ENCODE measurements at regions not wholly inside any gene's neighbourhood (a gene's known extent, or its start where the extent isn't known, plus 50 kb on each side); places are given as distances from the start of the nearest gene placed in this dataset.

GRCh38 chrX:74171465-74171864, 132.5 kb upstream of the ZCCHC13 start:
- no peaks in the 10 kb centered on the region for H3K4me1 ChIP-seq
- peaks cover 16% of the 10 kb centered on the region for H3K9me3 ChIP-seq
- no peak overlapping the region for H3K27ac ChIP-seq
- no peak for DNase-seq (ENCODE audit: extremely low spot score in 2 of 2)
- H3K36me3 ChIP-seq: peaks cover 0 to 6% of the 10 kb centered on the region in 2 donors
- no peaks in the 10 kb centered on the region for H3K27me3 ChIP-seq
- no peak overlapping the region for H3K4me3 ChIP-seq
- intact Hi-C loops (cut with DNase I): no loop called here
- TF ChIP-seq POLR2A (IDR thresholded peaks at IDR 0.05): no peak
- TF ChIP-seq POLR2AphosphoS5 (IDR thresholded peaks at IDR 0.05; ENCODE audit: insufficient read depth in 1 of 2, low read depth in 1 of 2): no peak
- no peak for TF ChIP-seq CTCF (IDR thresholded peaks at IDR 0.05)

DNA sequence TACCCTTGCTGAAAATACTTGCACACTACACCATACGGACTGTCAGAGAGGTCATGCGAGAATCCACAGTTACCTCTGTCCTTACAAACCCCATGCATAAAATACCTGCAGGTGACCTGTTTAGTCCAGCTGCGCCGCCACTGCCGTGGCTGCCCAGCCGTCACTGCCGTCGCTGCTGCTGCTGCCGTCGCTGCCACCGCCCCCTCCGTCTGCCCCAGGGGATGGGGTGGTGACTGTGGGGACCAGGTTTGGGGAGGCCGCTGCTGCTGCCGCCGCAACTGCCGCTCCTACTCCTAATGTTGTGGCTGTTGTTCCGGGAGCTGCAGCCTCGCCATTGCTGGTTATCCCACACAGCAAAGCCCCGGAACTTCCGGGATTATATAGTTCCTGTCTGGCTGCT, 141.8 kb upstream of the ZCCHC13 start:
- Histone ChIP-seq H3K9me3 (no peaks in the 10 kb centered on the region), H3K27ac (no peak overlapping the region), H3K4me3 (no peak overlapping the region), H3K4me1 (no peaks in the 10 kb centered on the region), H3K36me3 (no peaks in the 10 kb centered on the region), H3K27me3 (no peaks in the 10 kb centered on the region)
- no peak for TF ChIP-seq CTCF (IDR thresholded peaks at IDR 0.05)
- no peak for TF ChIP-seq POLR2A (IDR thresholded peaks at IDR 0.05)
- TF ChIP-seq POLR2AphosphoS5 (IDR thresholded peaks at IDR 0.05; ENCODE audit: insufficient read depth in 1 of 2, low read depth in 1 of 2): no peak
- DNase-seq (ENCODE audit: extremely low spot score in 2 of 2): no peak
- intact Hi-C loops (cut with DNase I): no loop called here

DNA sequence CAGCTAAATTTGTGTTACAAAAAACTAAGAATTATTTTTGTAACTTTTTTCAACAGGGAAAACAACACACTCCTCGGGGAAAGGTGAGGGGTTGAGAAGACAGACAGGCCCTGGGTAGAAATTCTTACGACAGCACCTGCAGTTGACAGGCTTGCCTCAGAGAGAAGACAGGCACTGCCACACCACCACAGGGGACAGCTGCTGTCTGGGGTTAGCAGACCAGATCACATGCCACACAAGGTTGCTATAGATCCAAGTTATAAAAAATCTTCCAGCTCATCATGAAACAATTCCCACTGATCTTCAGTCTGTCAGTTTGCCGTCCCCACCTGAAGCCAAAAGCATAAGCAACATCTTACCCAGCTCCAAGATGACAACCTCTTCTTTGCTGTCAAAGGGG, 143.2 kb upstream of the ZCCHC13 start:
- intact Hi-C loops (cut with DNase I): no loop called here
- Histone ChIP-seq H3K4me3 (no peak overlapping the region), H3K27me3 (no peaks in the 10 kb centered on the region), H3K27ac (no peak overlapping the region), H3K36me3 (no peaks in the 10 kb centered on the region), H3K4me1 (no peaks in the 10 kb centered on the region), H3K9me3 (no peaks in the 10 kb centered on the region)
- DNase-seq (ENCODE audit: extremely low spot score in 2 of 2): no peak
- TF ChIP-seq POLR2AphosphoS5 (IDR thresholded peaks at IDR 0.05; ENCODE audit: insufficient read depth in 1 of 2, low read depth in 1 of 2) (no peak), CTCF (IDR thresholded peaks at IDR 0.05) (no peak), POLR2A (IDR thresholded peaks at IDR 0.05) (no peak)

- no peaks in the 10 kb centered on the region for H3K4me1 ChIP-seq
- TF ChIP-seq POLR2AphosphoS5 (IDR thresholded peaks at IDR 0.05; ENCODE audit: insufficient read depth in 1 of 2, low read depth in 1 of 2): no peak
- TF ChIP-seq POLR2A (IDR thresholded peaks at IDR 0.05): no peak
- no peak for TF ChIP-seq CTCF (IDR thresholded peaks at IDR 0.05)
- no peak overlapping the region for H3K27ac ChIP-seq
- H3K9me3 ChIP-seq: no peaks in the 10 kb centered on the region
- no peak for DNase-seq (ENCODE audit: extremely low spot score in 2 of 2)
- H3K4me3 ChIP-seq: no peak overlapping the region
- intact Hi-C loops (cut with DNase I): no loop called here
- H3K27me3 ChIP-seq: no peaks in the 10 kb centered on the region
- H3K36me3 ChIP-seq: no peaks in the 10 kb centered on the region
Measured at GRCh38 chrX:74160358-74160757, 143.6 kb upstream of the ZCCHC13 start.

DNA sequence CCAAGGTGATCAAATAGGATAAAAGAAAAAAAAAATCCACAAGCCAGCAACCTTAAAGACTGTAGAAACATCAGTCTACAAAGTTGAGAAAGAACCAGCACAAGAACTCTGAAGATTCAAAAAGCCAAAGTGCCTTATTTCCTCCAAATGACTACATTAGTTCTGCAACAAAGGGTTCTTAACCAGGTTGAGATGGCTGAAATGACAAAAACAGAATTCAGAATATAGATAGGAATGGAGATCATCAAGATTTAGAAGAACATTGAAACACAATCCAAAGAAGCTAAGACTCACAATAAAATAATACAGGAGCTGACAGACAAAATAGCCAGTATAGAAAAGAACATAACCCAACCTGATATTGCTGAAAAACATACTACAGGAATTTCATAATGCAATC, 156.5 kb upstream of the ZCCHC13 start:
- intact Hi-C loops (cut with DNase I): no loop called here
- Histone ChIP-seq H3K27ac (no peak overlapping the region), H3K4me3 (no peak overlapping the region), H3K4me1 (no peaks in the 10 kb centered on the region), H3K36me3 (no peaks in the 10 kb centered on the region), H3K27me3 (no peaks in the 10 kb centered on the region), H3K9me3 (no peaks in the 10 kb centered on the region)
- TF ChIP-seq CTCF (IDR thresholded peaks at IDR 0.05) (no peak), POLR2AphosphoS5 (IDR thresholded peaks at IDR 0.05; ENCODE audit: insufficient read depth in 1 of 2, low read depth in 1 of 2) (no peak), POLR2A (IDR thresholded peaks at IDR 0.05) (no peak)
- no peak for DNase-seq (ENCODE audit: extremely low spot score in 2 of 2)
